Neural progenitor cell (in vitro differentiated cells): ENCODE measurements at regions not wholly inside any gene's neighbourhood (a gene's known extent, or its start where the extent isn't known, plus 50 kb on each side); places are given as distances from the start of the nearest gene placed in this dataset.

Experiments used
- CTCF ChIP-seq: fragments of 200-600 bp; sonication (generic); IDR thresholded peaks from 2 replicates; pipeline ENCODE4 v1.5.1; 2017; ENCODE audit warnings: antibody characterized with exemption, mild to moderate bottlenecking
- EZH2 ChIP-seq: fragments of 200-600 bp; sonication (generic); IDR thresholded peaks from 2 replicates; pipeline ENCODE4 v1.6.1; 2017; ENCODE audit warnings: antibody characterized with exemption, mild to moderate bottlenecking, moderate library complexity

GRCh38 chr1:222068937-222069336 is 327.0 kb upstream of the DUSP10 start:
- TF ChIP-seq CTCF (no peak), EZH2 (no peak)
